PC-3 (cell line): ENCODE measurements at regions not wholly inside any gene's neighbourhood (a gene's known extent, or its start where the extent isn't known, plus 50 kb on each side); places are given as distances from the start of the nearest gene placed in this dataset.

Experiments used
- CTCF ChIP-seq: fragments of 300-600 bp; sonication (generic); conservative IDR thresholded peaks from 2 replicates; pipeline ENCODE4 v1.5.1; 2017; ENCODE audit warnings: antibody characterized with exemption, low read depth, mild to moderate bottlenecking, low read length
- EZH2 ChIP-seq: fragments of 300-600 bp; sonication (generic); IDR thresholded peaks from one replicate; pipeline ENCODE4 v1.6.1; 2017; ENCODE audit warnings: antibody characterized with exemption, mild to moderate bottlenecking, low read length; ENCODE audit not compliant: unreplicated experiment
- EZH2phosphoT487 ChIP-seq: fragments of 300-600 bp; sonication (generic); IDR thresholded peaks from 2 replicates; pipeline ENCODE4 v1.6.1; 2018; ENCODE audit warnings: mild to moderate bottlenecking, antibody characterized with exemption, low read length, borderline replicate concordance

GRCh38 chr2:234339501-234339900 lies 157.4 kb downstream of the ARL4C start:
- TF ChIP-seq CTCF (no peak), EZH2 (no peak), EZH2phosphoT487 (no peak)
